Natural killer cell treated with Interleukin-12 subunit alpha and Interleukin-12 subunit beta and Interleukin-15 and Interleukin-18, amount 100 ng/mL, for 72 hours (primary cell): ENCODE measurements at regions not wholly inside any gene's neighbourhood (a gene's known extent, or its start where the extent isn't known, plus 50 kb on each side); places are given as distances from the start of the nearest gene placed in this dataset.

Experiments
- ATAC-seq, 2 donors: fragments of 150-1000 bp; cut with Tn5 transposase in 1 of 2; sonication (Bioruptor Pico), chemical (Tn5 transposase) in 1 of 2; 2 replicates each; pipeline ENCODE4 v1.10.0; 2021
- DNase-seq: peaks from one replicate; pipeline ENCODE4 v3.0.0; 2022; ENCODE audit warnings: low spot score
- H3K27ac Mint-ChIP-seq, 2 donors: 1 replicate in 1 of 2; 2 replicates in 1 of 2; pipeline ENCODE4 v1.8.0; 2022; ENCODE audit warnings: mixed read lengths in 2 of 2, mild to moderate bottlenecking in 1 of 2, moderate library complexity in 1 of 2
- H3K27me3 Mint-ChIP-seq, 2 donors: 1 replicate in 1 of 2; 2 replicates in 1 of 2; pipeline ENCODE4 v1.8.0; 2022; ENCODE audit warnings: mixed read lengths in 2 of 2
- H3K36me3 Mint-ChIP-seq: one replicate; pipeline ENCODE4 v1.8.0; 2022; ENCODE audit warnings: mixed read lengths
- H3K4me1 Mint-ChIP-seq, 2 donors: 1 replicate in 1 of 2; 2 replicates in 1 of 2; pipeline ENCODE4 v1.8.0; 2022; ENCODE audit warnings: low read depth in 2 of 2, mixed read lengths in 2 of 2, mild to moderate bottlenecking in 1 of 2
- H3K4me3 Mint-ChIP-seq: one replicate; pipeline ENCODE4 v1.8.0; 2022; ENCODE audit warnings: mixed read lengths
- H3K9me3 Mint-ChIP-seq: 2 replicates; pipeline ENCODE4 v1.8.0; 2022; ENCODE audit warnings: mixed read lengths

GRCh38 chr4:123266221-123266620 lies 130.4 kb upstream of the SPRY1 start:
- Mint-ChIP-seq H3K9me3 (no peaks in the 10 kb centered on the region), H3K4me1 (no peaks in the 10 kb centered on the region), H3K36me3 (no peaks in the 10 kb centered on the region), H3K27ac (no peak overlapping the region), H3K4me3 (no peak overlapping the region), H3K27me3 (no peaks in the 10 kb centered on the region)
- DNase-seq (no peak), ATAC-seq (no peak)

- H3K9me3 Mint-ChIP-seq: peaks cover 3% of the 10 kb centered on the region
- H3K4me1 Mint-ChIP-seq: peaks cover 1 to 14% of the 10 kb centered on the region in 2 donors
- H3K36me3 Mint-ChIP-seq: peaks cover 19% of the 10 kb centered on the region
- H3K27ac Mint-ChIP-seq: no peak overlapping the region
- H3K27me3 Mint-ChIP-seq: peaks cover 0 to under 1% of the 10 kb centered on the region in 2 donors
- no peak overlapping the region for H3K4me3 Mint-ChIP-seq
- no peak for DNase-seq
- ATAC-seq: no peak
These were observed 117.8 kb upstream of the SPRY1 start for GRCh38 chr4:123278755-123279154.

GRCh38 chr4:123283371-123283895 lies 113.2 kb upstream of the SPRY1 start:
- Mint-ChIP-seq H3K27me3 (peaks cover 0 to 7% of the 10 kb centered on the region in 2 donors), H3K9me3 (no peaks in the 10 kb centered on the region), H3K27ac (no peak overlapping the region), H3K4me1 (peaks cover 20 to 22% of the 10 kb centered on the region in 2 donors), H3K36me3 (peaks cover 5% of the 10 kb centered on the region), H3K4me3 (no peak overlapping the region)
- DNase-seq (no peak), ATAC-seq (no peak)

GRCh38 chr4:123284168-123284567 lies 112.4 kb upstream of the SPRY1 start:
- no peaks in the 10 kb centered on the region for H3K9me3 Mint-ChIP-seq
- DNase-seq (no peak), ATAC-seq (no peak)
- no peak overlapping the region for H3K27ac Mint-ChIP-seq
- no peak overlapping the region for H3K4me3 Mint-ChIP-seq
- H3K36me3 Mint-ChIP-seq: peaks cover 4% of the 10 kb centered on the region
- peaks cover 0 to 7% of the 10 kb centered on the region in 2 donors for H3K27me3 Mint-ChIP-seq
- peaks cover 23 to 26% of the 10 kb centered on the region in 2 donors for H3K4me1 Mint-ChIP-seq

GRCh38 chr4:123286903-123287466 lies 109.6 kb upstream of the SPRY1 start:
- no peak overlapping the region for H3K4me3 Mint-ChIP-seq
- no peak overlapping the region for H3K27ac Mint-ChIP-seq
- peaks cover 26% of the 10 kb centered on the region for H3K36me3 Mint-ChIP-seq
- H3K4me1 Mint-ChIP-seq: peaks cover 35 to 39% of the 10 kb centered on the region in 2 donors
- H3K27me3 Mint-ChIP-seq: peaks cover 0 to 7% of the 10 kb centered on the region in 2 donors
- H3K9me3 Mint-ChIP-seq: peaks cover 5% of the 10 kb centered on the region
- DNase-seq: no peak
- ATAC-seq: no peak

- Mint-ChIP-seq H3K9me3 (peaks cover 8% of the 10 kb centered on the region), H3K27me3 (peaks cover 0 to 7% of the 10 kb centered on the region in 2 donors), H3K4me1 (peaks cover 35 to 42% of the 10 kb centered on the region in 2 donors), H3K36me3 (peaks cover 29% of the 10 kb centered on the region), H3K4me3 (peak overlapping the region; percentile 9), H3K27ac (no peak overlapping the region)
- DNase-seq (no peak), ATAC-seq (peak; percentile 80 to 89)
These were observed 108.1 kb upstream of the SPRY1 start for GRCh38 chr4:123288309-123289025.

- H3K36me3 Mint-ChIP-seq: peaks cover 25% of the 10 kb centered on the region
- no peak overlapping the region for H3K4me3 Mint-ChIP-seq
- ATAC-seq: no peak
- peaks cover 8% of the 10 kb centered on the region for H3K9me3 Mint-ChIP-seq
- H3K4me1 Mint-ChIP-seq: peaks cover 24 to 40% of the 10 kb centered on the region in 2 donors
- H3K27ac Mint-ChIP-seq: no peak overlapping the region
- peaks cover 0 to 3% of the 10 kb centered on the region in 2 donors for H3K27me3 Mint-ChIP-seq
- no peak for DNase-seq
These were observed 105.3 kb upstream of the SPRY1 start for GRCh38 chr4:123291329-123291728.

GRCh38 chr4:123297836-123298235 lies 98.8 kb upstream of the SPRY1 start:
- no peaks in the 10 kb centered on the region for H3K27me3 Mint-ChIP-seq
- H3K36me3 Mint-ChIP-seq: no peaks in the 10 kb centered on the region
- peak overlapping the region; percentile 9 for H3K4me3 Mint-ChIP-seq
- ATAC-seq (peak; percentile 44 to 77), DNase-seq (no peak)
- peak overlapping the region; percentile 47 to 65 for H3K27ac Mint-ChIP-seq
- peaks cover 40 to 41% of the 10 kb centered on the region in 2 donors for H3K4me1 Mint-ChIP-seq
- peaks cover 5% of the 10 kb centered on the region for H3K9me3 Mint-ChIP-seq

GRCh38 chr4:123298261-123298660 lies 98.3 kb upstream of the SPRY1 start:
- no peaks in the 10 kb centered on the region for H3K27me3 Mint-ChIP-seq
- DNase-seq: no peak
- ATAC-seq: no peak
- H3K36me3 Mint-ChIP-seq: no peaks in the 10 kb centered on the region
- no peak overlapping the region for H3K4me3 Mint-ChIP-seq
- peaks cover 5% of the 10 kb centered on the region for H3K9me3 Mint-ChIP-seq
- peak overlapping the region; percentile 47 to 65 for H3K27ac Mint-ChIP-seq
- peaks cover 40% of the 10 kb centered on the region in 2 donors for H3K4me1 Mint-ChIP-seq

- no peaks in the 10 kb centered on the region for H3K27me3 Mint-ChIP-seq
- peak overlapping the region; percentile 47 to 67 for H3K27ac Mint-ChIP-seq
- no peaks in the 10 kb centered on the region for H3K36me3 Mint-ChIP-seq
- H3K4me1 Mint-ChIP-seq: peaks cover 34 to 40% of the 10 kb centered on the region in 2 donors
- no peak overlapping the region for H3K4me3 Mint-ChIP-seq
- peaks cover 5% of the 10 kb centered on the region for H3K9me3 Mint-ChIP-seq
- DNase-seq (no peak), ATAC-seq (no peak)
These were observed 97.8 kb upstream of the SPRY1 start for GRCh38 chr4:123298801-123299200.

- DNase-seq (no peak), ATAC-seq (peak in 1 of 2 donors; percentile 48)
- Mint-ChIP-seq H3K27me3 (no peaks in the 10 kb centered on the region), H3K4me3 (peak overlapping the region; percentile 54), H3K9me3 (peaks cover 5% of the 10 kb centered on the region), H3K4me1 (peaks cover 34 to 44% of the 10 kb centered on the region in 2 donors), H3K27ac (peak overlapping the region; percentile 47 to 67), H3K36me3 (no peaks in the 10 kb centered on the region)
These were observed 97.3 kb upstream of the SPRY1 start for GRCh38 chr4:123299212-123299691.

- peaks cover 5% of the 10 kb centered on the region for H3K9me3 Mint-ChIP-seq
- H3K4me3 Mint-ChIP-seq: peak overlapping the region; percentile 54
- no peak for DNase-seq
- H3K4me1 Mint-ChIP-seq: peaks cover 37 to 47% of the 10 kb centered on the region in 2 donors
- peak; percentile 40 to 47 for ATAC-seq
- no peaks in the 10 kb centered on the region for H3K36me3 Mint-ChIP-seq
- H3K27ac Mint-ChIP-seq: peak overlapping the region; percentile 47 to 67
- H3K27me3 Mint-ChIP-seq: no peaks in the 10 kb centered on the region
These were observed 96.2 kb upstream of the SPRY1 start for GRCh38 chr4:123300222-123301039.

- peak in 1 of 2 donors; percentile 29 for ATAC-seq
- no peaks in the 10 kb centered on the region for H3K27me3 Mint-ChIP-seq
These were observed 94.7 kb upstream of the SPRY1 start for GRCh38 chr4:123301923-123302322.

More at GRCh38 chr4:123301923-123302322, 94.7 kb upstream of the SPRY1 start:
- DNase-seq: no peak
- Mint-ChIP-seq H3K36me3 (no peaks in the 10 kb centered on the region), H3K4me3 (no peak overlapping the region), H3K9me3 (peaks cover 5% of the 10 kb centered on the region), H3K4me1 (peaks cover 37 to 47% of the 10 kb centered on the region in 2 donors), H3K27ac (peak overlapping the region in 1 of 2 donors; percentile 57)
